ENCODE measurements at regions not wholly inside any gene's neighbourhood (a gene's known extent, or its start where the extent isn't known, plus 50 kb on each side); places are given as distances from the start of the nearest gene placed in this dataset.

DNA sequence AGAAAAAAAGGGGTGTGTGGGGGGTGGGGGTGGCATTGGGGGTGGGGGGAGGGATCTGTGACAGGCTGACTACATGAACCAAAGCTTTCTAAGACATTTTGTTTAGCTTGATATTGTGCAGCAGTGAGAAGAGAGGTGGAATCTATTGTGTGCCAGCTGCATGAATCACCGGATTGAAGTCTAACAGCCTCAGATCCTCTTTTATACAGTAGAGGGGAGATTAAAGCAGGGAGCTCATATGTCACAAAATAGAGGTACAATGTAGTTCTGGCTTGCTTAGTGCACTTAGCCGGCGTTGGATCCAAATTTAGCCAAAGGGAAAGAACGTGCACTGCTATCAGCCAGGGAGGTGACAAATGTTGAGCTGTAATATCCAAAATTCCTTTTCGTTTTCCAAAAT is 404.2 kb upstream of the CITED2 start:
- no peak for DNase-seq

DNA sequence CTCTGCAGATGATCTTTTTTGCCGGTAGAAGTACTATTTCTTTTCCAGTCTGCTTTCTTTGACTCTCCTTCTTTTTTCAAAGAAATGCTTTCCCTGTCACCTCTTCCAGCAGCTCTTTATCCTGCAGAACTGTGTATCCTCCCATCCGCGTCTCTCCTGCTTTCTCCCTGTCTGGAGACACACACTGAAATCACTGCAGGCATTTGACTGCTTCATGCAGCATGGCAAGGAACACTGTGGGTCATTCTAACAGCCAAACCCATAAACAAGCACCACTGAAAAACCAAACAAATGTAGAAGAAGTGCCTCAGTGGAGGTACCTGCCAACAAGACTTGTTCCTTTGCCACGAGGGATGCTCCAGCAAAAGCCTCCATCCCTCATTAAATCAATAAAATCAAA is 403.7 kb upstream of the CITED2 start:
- no peak for DNase-seq

GRCh38 chr6:139777202-139777970 is 402.9 kb upstream of the CITED2 start:
- DNase-seq = no peak

DNA sequence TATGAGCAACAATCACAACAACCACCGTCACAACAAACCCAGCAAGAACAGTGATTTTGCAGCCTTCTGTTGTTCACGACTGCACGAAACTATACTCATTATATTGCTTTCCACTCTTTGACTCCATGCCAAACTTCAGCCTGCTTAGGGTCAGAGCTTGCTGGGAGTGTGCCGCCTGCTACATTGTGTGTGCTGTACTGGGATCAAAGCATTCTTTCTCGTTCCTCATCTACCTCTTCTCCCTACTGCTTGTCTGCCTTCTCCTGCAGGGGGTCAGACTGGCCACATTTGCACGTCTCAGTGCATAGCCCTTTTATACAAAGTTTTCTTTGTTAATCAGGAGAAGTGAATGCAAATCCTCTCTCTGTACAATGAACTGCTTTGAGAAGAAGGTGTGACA is 401.6 kb upstream of the CITED2 start:
- no peak for DNase-seq

DNA sequence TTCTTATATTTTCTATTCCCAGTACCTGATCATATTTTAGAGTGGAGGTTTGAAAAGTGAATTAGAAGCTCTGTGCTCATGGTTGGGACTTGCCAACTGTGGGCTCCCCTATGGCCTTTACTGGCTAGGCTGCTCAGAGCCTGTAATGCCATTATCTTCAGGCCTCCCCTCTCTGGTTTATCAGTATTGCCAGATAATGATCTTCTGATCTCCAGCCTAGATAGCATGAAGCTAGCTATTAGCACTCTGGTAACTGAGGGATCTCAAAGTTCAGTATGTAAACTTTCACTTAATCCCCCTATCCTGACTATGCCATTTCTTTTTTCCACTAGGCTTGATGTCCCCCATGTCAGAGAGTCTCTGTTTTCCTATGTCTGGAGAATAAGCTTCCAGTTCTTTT is 393.7 kb upstream of the CITED2 start:
- no peak for DNase-seq

- no peak for DNase-seq
These were observed 392.3 kb upstream of the CITED2 start for GRCh38 chr6:139766796-139767195.

GRCh38 chr6:139765825-139766285 is 391.4 kb upstream of the CITED2 start:
- no peak for DNase-seq

GRCh38 chr6:139764498-139764986 is 390.1 kb upstream of the CITED2 start:
- no peak for DNase-seq

- DNase-seq = no peak
These were observed 389.2 kb upstream of the CITED2 start for GRCh38 chr6:139763468-139764210.

GRCh38 chr6:139762587-139763031 is 388.2 kb upstream of the CITED2 start:
- no peak for DNase-seq

- no peak for DNase-seq
These were observed 385.7 kb upstream of the CITED2 start for GRCh38 chr6:139760128-139760527.

GRCh38 chr6:139759086-139759485 is 384.6 kb upstream of the CITED2 start:
- no peak for DNase-seq

DNA sequence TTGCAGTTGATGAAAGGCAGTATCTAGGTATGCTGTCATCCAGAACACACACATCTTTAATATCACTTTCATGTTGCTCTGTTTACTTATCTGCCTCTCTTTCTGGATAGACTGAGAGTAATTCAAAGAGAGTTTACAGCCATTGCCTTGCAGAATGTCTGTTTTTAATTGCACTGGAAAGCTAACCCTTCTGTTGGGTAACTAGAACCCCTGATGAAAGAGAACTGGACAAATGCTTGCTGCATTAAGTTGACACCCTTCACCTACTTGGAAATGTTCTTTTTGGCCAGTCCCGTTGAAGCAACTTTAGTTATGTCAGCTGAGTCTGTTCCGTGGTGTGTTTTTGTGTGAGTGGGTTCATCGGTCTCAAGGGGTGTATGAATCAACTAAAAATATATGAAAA is 383.8 kb upstream of the CITED2 start:
- DNase-seq = no peak

DNA sequence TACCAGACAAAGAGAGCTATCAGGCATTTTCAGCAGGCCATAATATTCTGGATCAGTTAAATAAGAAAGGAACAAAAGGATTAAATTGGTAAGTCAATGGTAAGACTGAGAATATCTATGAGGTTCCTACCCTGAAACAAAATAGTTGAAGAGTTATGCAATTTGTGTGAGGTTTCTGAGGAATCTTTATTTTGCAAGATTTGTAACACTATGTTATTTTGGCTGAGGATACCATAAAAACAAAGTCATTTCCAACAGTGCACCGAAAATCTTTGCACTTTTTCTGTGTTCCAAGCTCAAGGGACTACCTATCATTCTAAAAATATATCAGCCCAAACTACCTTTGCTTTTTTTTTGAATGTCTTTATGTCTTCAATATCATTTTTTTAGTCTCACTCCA is 383.3 kb upstream of the CITED2 start:
- DNase-seq = no peak

DNA sequence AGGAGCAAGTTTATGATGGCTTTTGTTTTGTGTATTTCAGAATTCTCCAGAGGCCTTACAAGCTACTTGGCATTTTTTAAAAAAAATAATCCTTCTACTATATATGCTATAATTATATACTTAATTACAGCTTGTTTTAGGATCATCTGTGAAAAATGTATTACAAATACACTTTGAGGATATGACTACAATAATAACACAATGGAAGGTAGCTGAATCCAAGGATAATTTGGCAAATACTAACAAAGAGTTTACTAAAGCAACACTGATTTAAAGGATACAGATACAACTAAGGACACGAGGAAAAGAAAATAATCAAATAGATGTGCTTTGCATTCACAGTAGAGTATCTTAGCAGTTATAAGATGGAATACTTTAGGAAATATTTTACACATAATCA is 381.9 kb upstream of the CITED2 start:
- no peak for DNase-seq

GRCh38 chr6:139754898-139755775 is 380.7 kb upstream of the CITED2 start:
- DNase-seq = no peak

- no peak for DNase-seq
These were observed 378.9 kb upstream of the CITED2 start for GRCh38 chr6:139753198-139753861.

DNA sequence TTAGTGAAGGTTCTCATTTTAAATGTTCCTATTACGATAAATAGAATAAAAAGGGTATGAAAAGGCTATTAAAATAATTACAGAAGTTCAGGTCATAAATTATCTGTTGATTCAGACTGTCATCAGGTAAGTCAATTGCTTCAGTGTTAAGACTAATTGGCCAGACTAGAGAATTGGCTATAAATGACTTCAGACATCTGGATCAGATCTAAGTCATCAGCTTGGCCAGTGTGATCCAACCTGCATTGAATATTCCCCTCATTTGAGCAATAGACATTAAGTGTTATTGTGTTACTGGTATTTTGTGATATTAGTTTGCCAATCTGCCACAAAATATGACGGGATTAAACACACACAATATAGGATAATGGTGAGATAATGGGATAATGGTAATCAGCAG is 377.6 kb upstream of the CITED2 start:
- DNase-seq = peak; percentile 52

- DNase-seq = no peak
These were observed 376.7 kb upstream of the CITED2 start for GRCh38 chr6:139751179-139751578.

GRCh38 chr6:139748353-139749146 is 374.1 kb upstream of the CITED2 start:
- no peak for DNase-seq

- DNase-seq = no peak
These were observed 372.7 kb upstream of the CITED2 start for GRCh38 chr6:139747154-139747553.

GRCh38 chr6:139744891-139745290 is 370.4 kb upstream of the CITED2 start:
- no peak for DNase-seq

Data from NCI-H1105 treated with DMSO at 0.1 percent for 48 hours (cell line).